ENCODE measurements at regions not wholly inside any gene's neighbourhood (a gene's known extent, or its start where the extent isn't known, plus 50 kb on each side); places are given as distances from the start of the nearest gene placed in this dataset.
A peak's percentile ranks its signal among the peaks of the same experiment; 100 is the strongest.

- DNase-seq: no peak
- Histone ChIP-seq H3K27me3 (no peaks in the 10 kb centered on the region), H3K4me3 (no peak overlapping the region), H3K27ac (no peak overlapping the region), H3K9me3 (peaks cover 0 to 28% (median 13%) of the 10 kb centered on the region in 11 donors), H3K4me1 (peaks cover 0 to 32% (median 9%) of the 10 kb centered on the region in 9 donors), H3K36me3 (no peaks in the 10 kb centered on the region)
- no peak for ATAC-seq
- TF ChIP-seq CTCF (IDR thresholded peaks at IDR 0.05): no peak
- intact Hi-C loops (cut with DNase I): loop anchor here in 3 of 10 donors (10.0 kb wide), 3 partner anchors 58 to 408 kb away; partner anchors contain the start of gene STOX2 (in 1 of the 3)
Measured at GRCh38 chr4:183846951-183847350, 58.2 kb upstream of the STOX2 start.

- 10 to 20% methylated on average over 3 of the region's 3 CpGs for WGBS, 2 donors
- intact Hi-C loops (cut with DNase I): loop anchor here in 3 of 10 donors (10.0 kb wide), 3 partner anchors 56 to 406 kb away; partner anchors contain the start of gene STOX2 (in 1 of the 3)
- DNase-seq (no peak), ATAC-seq (peak in 7 of 8 donors; percentile 7 to 84 (median 59))
- Histone ChIP-seq H3K27ac (peak overlapping the region in 1 of 10 donors; percentile 7), H3K36me3 (no peaks in the 10 kb centered on the region), H3K27me3 (no peaks in the 10 kb centered on the region), H3K9me3 (peaks cover 0 to 28% (median 13%) of the 10 kb centered on the region in 11 donors), H3K4me1 (peaks cover 0 to 22% (median 9%) of the 10 kb centered on the region in 9 donors), H3K4me3 (no peak overlapping the region)
- no peak for TF ChIP-seq CTCF (IDR thresholded peaks at IDR 0.05)
Measured at GRCh38 chr4:183848805-183849204, 56.3 kb upstream of the STOX2 start.

- 73 to 75% methylated on average over 10 of the region's 10 CpGs for WGBS, 2 donors
- Histone ChIP-seq H3K27ac (no peak overlapping the region), H3K27me3 (no peaks in the 10 kb centered on the region), H3K9me3 (peaks cover 0 to 3% (median 0%) of the 10 kb centered on the region in 11 donors), H3K4me1 (peaks cover 0 to 22% (median 9%) of the 10 kb centered on the region in 9 donors), H3K4me3 (no peak overlapping the region), H3K36me3 (no peaks in the 10 kb centered on the region)
- intact Hi-C loops (cut with DNase I): no loop called here
- ATAC-seq (no peak), DNase-seq (no peak)
- no peak for TF ChIP-seq CTCF (IDR thresholded peaks at IDR 0.05)
Measured at GRCh38 chr4:183852910-183853547, 52.1 kb upstream of the STOX2 start.

- Histone ChIP-seq H3K9me3 (no peaks in the 10 kb centered on the region), H3K27ac (no peak overlapping the region), H3K4me3 (no peak overlapping the region), H3K4me1 (peaks cover 0 to 21% (median 8%) of the 10 kb centered on the region in 9 donors), H3K27me3 (no peaks in the 10 kb centered on the region), H3K36me3 (no peaks in the 10 kb centered on the region)
- TF ChIP-seq CTCF (IDR thresholded peaks at IDR 0.05): no peak
- no peak for ATAC-seq
- intact Hi-C loops (cut with DNase I): no loop called here
- WGBS, 2 donors: 42 to 52% methylated on average over 5 of the region's 5 CpGs
- DNase-seq: no peak
Measured at GRCh38 chr4:183853548-183853940, 51.6 kb upstream of the STOX2 start.

Data from heart right ventricle (tissue), 16 donors.